Breast epithelium (tissue), 4 donors: ENCODE measurements at regions not wholly inside any gene's neighbourhood (a gene's known extent, or its start where the extent isn't known, plus 50 kb on each side); places are given as distances from the start of the nearest gene placed in this dataset.

ENCODE experiments used
- DNase-seq, 2 donors: peaks; one replicate each; pipeline ENCODE4 v3.0.0-alpha.2; 2019; ENCODE audit warnings: low spot score in 2 of 2
- H3K27ac ChIP-seq, 2 donors: fragments of 200-600 bp; sonication (generic) in 1 of 2; one replicate each; pipeline ENCODE4 v1.5.1; 2016 to 2019; ENCODE audit warnings: mild to moderate bottlenecking in 1 of 2
- H3K27me3 ChIP-seq, 2 donors: fragments of 200-600 bp; sonication (generic) in 1 of 2; one replicate each; pipeline versions ENCODE4 v1.5.1 to v1.6.0; 2017 to 2019; ENCODE audit warnings: control low read depth in 1 of 2, mild to moderate bottlenecking in 1 of 2
- H3K36me3 ChIP-seq: fragments of 200-600 bp; one replicate; pipeline ENCODE4 v1.5.1; 2019
- H3K4me1 ChIP-seq, 2 donors: fragments of 200-600 bp; sonication (generic); one replicate each; pipeline ENCODE4 v1.5.1; 2016 to 2019; ENCODE audit warnings: control low read depth in 1 of 2
- H3K4me3 ChIP-seq, 3 donors: fragments of 200-600 bp; sonication (generic); 1 replicate in 2 of 3; 2 replicates in 1 of 3; pipeline ENCODE4 v1.5.1; 2016 to 2019; ENCODE audit warnings: mild to moderate bottlenecking in 3 of 3, moderate library complexity in 2 of 3
- H3K9me3 ChIP-seq, 2 donors: fragments of 200-600 bp; sonication (generic) in 1 of 2; one replicate each; pipeline ENCODE4 v1.5.1; 2016 to 2019; ENCODE audit warnings: control low read depth in 1 of 2
- POLR2A ChIP-seq: fragments of 450-650 bp; IDR thresholded peaks from one replicate; pipeline ENCODE4 v1.6.1; 2016; ENCODE audit warnings: antibody characterized with exemption, mild to moderate bottlenecking, moderate library complexity
- POLR2AphosphoS5 ChIP-seq, 3 donors: sonication (generic); formaldehyde crosslinking; IDR thresholded peaks; one replicate each; pipeline ENCODE4 v1.6.1; 2017; ENCODE audit warnings: antibody characterized with exemption in 3 of 3
- intact Hi-C: fragments of 100-400 bp; cut with DNase I; formaldehyde crosslinking; loops from one replicate; pipeline ENCODE4 v1.15.1; 2023; ENCODE audit warnings: low total_unique reads
- TF ChIP-seq, protein P1 (sequence below), 3 donors: fragments of 450-650 bp; IDR thresholded peaks; one replicate each; pipeline ENCODE4 v1.5.1; 2016 to 2017; ENCODE audit warnings: antibody characterized with exemption in 3 of 3, mild to moderate bottlenecking in 3 of 3, moderate library complexity in 3 of 3

DNA sequence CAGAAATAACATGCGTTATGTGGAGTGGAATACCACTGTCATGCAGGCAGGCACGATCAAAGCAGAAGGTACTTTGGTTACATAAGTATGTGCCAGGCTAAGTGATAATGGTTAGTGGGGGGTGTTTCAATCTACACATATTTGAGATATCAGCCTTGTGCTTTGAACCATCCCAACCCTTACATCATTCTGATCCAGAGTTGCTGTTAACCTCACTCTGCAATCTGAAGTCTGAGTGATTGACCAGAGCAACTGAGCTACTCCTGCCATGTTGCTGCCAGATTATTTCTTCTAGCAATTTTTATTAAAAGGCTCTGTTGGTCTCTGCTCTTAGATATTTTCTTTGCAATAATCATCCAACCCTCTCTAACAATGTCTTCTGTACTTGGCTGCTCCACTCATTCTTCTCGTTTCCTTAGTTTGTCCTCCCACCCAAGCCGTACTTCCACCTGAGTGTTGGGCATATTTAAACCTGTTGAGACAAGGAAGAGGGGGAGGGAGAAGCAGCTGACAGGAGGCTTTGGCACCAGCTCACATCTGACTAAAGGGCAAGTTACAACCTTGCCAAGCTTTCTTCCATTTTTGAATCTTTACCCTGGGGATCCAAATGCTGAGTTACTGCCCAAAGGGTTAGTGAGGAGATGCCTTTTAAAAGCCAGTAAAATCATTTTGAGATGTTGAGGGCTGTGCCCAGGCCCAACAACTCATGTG is 114.1 kb upstream of the SESN3 start:
- no peaks in the 10 kb centered on the region for H3K27me3 ChIP-seq
- no peaks in the 10 kb centered on the region for H3K4me1 ChIP-seq
- H3K36me3 ChIP-seq: no peaks in the 10 kb centered on the region
- peak in 1 of 2 donors; percentile 46 for DNase-seq
- no peaks in the 10 kb centered on the region for H3K9me3 ChIP-seq
- H3K4me3 ChIP-seq: no peak overlapping the region
- no peak for TF ChIP-seq POLR2A
- peak in 1 of 3 donors; percentile 22 for TF ChIP-seq POLR2AphosphoS5 (IDR thresholded peaks at IDR 0.05)
- peak overlapping the region in 1 of 2 donors; percentile 8 for H3K27ac ChIP-seq
- intact Hi-C loops: no loop called here

DNA sequence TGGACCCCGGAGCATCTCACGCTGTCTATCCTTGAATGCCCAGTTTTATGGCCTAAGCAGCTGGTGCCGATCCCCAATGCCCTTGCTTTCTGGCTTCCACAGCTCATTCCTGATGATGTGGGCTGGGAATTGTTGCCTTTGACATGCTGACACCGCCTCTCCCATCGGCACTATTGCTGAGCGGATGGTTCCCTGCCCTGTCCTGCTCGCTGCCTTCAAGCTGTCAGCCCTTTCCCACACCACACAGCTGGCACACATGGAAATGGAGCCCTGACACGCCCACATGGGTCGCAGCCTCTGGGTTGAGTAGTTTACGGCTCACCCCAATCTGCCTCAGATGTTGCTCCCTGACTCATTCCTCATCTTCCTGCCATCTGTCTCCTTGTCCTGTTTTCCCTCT is 110.2 kb upstream of the SESN3 start:
- intact Hi-C loops: no loop called here
- TF ChIP-seq POLR2AphosphoS5 (IDR thresholded peaks at IDR 0.05): no peak
- TF ChIP-seq, protein P1, sequence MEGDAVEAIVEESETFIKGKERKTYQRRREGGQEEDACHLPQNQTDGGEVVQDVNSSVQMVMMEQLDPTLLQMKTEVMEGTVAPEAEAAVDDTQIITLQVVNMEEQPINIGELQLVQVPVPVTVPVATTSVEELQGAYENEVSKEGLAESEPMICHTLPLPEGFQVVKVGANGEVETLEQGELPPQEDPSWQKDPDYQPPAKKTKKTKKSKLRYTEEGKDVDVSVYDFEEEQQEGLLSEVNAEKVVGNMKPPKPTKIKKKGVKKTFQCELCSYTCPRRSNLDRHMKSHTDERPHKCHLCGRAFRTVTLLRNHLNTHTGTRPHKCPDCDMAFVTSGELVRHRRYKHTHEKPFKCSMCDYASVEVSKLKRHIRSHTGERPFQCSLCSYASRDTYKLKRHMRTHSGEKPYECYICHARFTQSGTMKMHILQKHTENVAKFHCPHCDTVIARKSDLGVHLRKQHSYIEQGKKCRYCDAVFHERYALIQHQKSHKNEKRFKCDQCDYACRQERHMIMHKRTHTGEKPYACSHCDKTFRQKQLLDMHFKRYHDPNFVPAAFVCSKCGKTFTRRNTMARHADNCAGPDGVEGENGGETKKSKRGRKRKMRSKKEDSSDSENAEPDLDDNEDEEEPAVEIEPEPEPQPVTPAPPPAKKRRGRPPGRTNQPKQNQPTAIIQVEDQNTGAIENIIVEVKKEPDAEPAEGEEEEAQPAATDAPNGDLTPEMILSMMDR (IDR thresholded peaks at IDR 0.05): no peak
- TF ChIP-seq POLR2A: no peak
- Histone ChIP-seq H3K27me3 (no peaks in the 10 kb centered on the region), H3K36me3 (no peaks in the 10 kb centered on the region), H3K4me1 (peaks cover 0 to 23% of the 10 kb centered on the region in 2 donors), H3K9me3 (no peaks in the 10 kb centered on the region), H3K27ac (peak overlapping the region; percentile 78 to 88), H3K4me3 (no peak overlapping the region)
- no peak for DNase-seq

DNA sequence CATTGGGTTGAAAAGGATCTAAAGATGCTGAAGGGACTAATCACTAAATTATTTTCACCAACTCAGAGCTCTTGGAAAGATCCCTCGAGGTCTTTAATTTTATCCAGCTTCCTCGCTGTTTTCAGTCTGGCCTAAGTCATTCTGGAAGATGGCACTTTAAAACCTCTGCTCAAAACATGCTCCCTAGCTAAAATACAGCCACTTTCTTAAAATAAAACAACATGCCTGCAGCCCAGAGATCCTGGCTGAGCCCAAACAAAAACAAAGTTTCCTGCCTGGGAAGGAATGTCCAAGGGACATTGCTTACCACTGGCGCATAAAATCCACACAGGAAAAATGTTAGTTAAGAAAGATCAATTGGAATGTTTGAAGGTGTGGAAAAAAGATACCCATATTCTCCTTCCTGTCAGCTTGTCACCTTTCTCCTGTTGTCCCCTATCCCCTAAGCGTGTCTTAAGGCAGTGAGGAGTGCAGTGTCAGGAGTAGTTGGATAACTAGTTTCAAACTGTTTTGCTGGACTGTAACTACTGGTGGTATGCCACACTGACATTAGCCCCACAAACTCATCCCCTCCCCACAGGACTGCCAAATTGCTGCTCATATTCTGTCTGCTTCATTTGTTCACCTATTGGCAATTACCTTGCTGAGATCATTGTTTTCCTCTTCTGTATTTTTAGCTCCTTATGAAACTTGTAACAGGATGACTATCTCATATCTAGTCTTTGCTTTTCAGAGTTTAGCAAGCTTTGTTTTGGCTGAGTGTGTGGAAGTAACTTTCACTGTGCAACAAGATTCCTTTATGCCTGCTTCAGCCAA is 108.3 kb upstream of the SESN3 start:
- H3K4me1 ChIP-seq: peaks cover 0 to 23% of the 10 kb centered on the region in 2 donors
- H3K27me3 ChIP-seq: no peaks in the 10 kb centered on the region
- no peaks in the 10 kb centered on the region for H3K9me3 ChIP-seq
- intact Hi-C loops: no loop called here
- H3K27ac ChIP-seq: peak overlapping the region; percentile 88 to 93
- H3K36me3 ChIP-seq: no peaks in the 10 kb centered on the region
- no peak for TF ChIP-seq POLR2AphosphoS5 (IDR thresholded peaks at IDR 0.05)
- TF ChIP-seq, protein P1 (IDR thresholded peaks at IDR 0.05): no peak
- TF ChIP-seq POLR2A: no peak
- H3K4me3 ChIP-seq: no peak overlapping the region
- no peak for DNase-seq

DNA sequence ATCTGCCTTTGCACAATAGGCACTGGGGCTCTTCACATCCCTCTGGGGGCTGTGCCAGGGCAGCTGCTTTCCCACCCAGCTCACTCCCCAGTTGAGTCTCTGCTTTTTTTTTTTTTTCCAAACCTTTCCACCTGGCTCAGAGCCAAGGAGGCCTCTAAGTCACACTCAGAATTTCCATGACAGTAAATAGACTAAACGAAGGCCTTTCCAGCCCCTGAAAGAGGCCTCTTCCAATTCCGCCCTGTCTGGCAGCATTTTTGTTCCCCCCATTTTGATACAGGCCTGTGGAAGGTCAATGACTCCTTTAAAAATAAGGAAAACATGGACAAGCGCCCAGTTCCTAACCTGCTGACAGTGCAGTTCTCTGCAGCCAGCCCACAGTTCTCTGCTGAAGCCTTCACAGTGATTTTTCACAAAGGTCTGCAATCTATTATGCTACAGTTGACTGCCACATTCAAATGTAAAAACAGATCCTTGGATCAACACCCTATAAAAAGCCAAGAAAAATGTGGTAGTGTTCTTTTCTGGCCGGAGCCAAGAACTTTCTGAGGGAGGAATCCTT is 107.5 kb upstream of the SESN3 start:
- Histone ChIP-seq H3K27ac (peak overlapping the region; percentile 88 to 93), H3K27me3 (no peaks in the 10 kb centered on the region), H3K9me3 (no peaks in the 10 kb centered on the region), H3K36me3 (no peaks in the 10 kb centered on the region), H3K4me1 (peaks cover 0 to 23% of the 10 kb centered on the region in 2 donors), H3K4me3 (no peak overlapping the region)
- peak in 2 of 3 donors; percentile 15 to 68 for TF ChIP-seq POLR2AphosphoS5 (IDR thresholded peaks at IDR 0.05)
- TF ChIP-seq, protein P1 (IDR thresholded peaks at IDR 0.05): no peak
- TF ChIP-seq POLR2A: no peak
- peak in 1 of 2 donors; percentile 45 for DNase-seq
- intact Hi-C loops: no loop called here

DNA sequence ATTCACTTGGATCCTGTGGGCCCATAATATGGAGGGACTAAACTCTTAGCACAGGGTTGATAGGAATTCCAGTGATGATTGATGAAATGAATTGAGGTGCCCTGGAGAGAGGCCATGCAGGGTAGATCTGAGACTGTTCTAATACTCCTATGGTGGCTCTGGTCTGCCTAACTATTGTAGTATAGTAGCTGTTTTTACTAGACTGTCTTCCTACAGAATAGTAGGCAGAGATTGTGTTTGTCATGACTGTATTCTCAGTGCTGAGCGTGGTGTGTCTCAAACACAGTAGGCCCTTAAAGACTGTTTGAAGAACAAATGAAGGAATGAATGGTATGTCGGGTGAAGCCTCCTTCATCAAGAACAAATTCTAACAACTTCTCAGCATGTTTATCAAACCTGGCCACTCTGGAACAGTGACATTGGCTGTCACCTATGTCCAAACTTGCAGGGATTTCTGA is 107.0 kb upstream of the SESN3 start:
- Histone ChIP-seq H3K27ac (peak overlapping the region; percentile 88 to 93), H3K27me3 (no peaks in the 10 kb centered on the region), H3K4me3 (peak overlapping the region in 1 of 3 donors; percentile 44), H3K4me1 (peaks cover 0 to 23% of the 10 kb centered on the region in 2 donors), H3K36me3 (no peaks in the 10 kb centered on the region), H3K9me3 (no peaks in the 10 kb centered on the region)
- intact Hi-C loops: no loop called here
- TF ChIP-seq POLR2A: no peak
- TF ChIP-seq POLR2AphosphoS5 (IDR thresholded peaks at IDR 0.05): no peak
- TF ChIP-seq, protein P1 (IDR thresholded peaks at IDR 0.05): no peak
- DNase-seq: no peak
